Lower leg skin (tissue), 4 donors: ENCODE measurements at regions not wholly inside any gene's neighbourhood (a gene's known extent, or its start where the extent isn't known, plus 50 kb on each side); places are given as distances from the start of the nearest gene placed in this dataset.
"Not testable (repeated sequence)": the region's sequence is repeated elsewhere in the genome, so short reads cannot be mapped to it uniquely, and the experiment has no call there.

Experiments used
- DNase-seq, 2 donors: peaks; one replicate each; pipeline ENCODE4 v3.0.0-alpha.2; 2019; ENCODE audit warnings: low spot score in 2 of 2
- H3K4me3 ChIP-seq: fragments of 200-600 bp; sonication (generic); 2 replicates; pipeline ENCODE4 v1.5.1; 2017; ENCODE audit warnings: mild to moderate bottlenecking, low read depth; ENCODE audit not compliant: poor library complexity, severe bottlenecking
- POLR2A ChIP-seq, 2 donors: fragments of 450-650 bp; IDR thresholded peaks; one replicate each; pipeline ENCODE4 v1.6.1; 2016 to 2017; ENCODE audit warnings: antibody characterized with exemption in 2 of 2, mild to moderate bottlenecking in 1 of 2, moderate library complexity in 1 of 2
- WGBS, 2 donors: methylation state at CpG; one replicate each; pipeline ENCODE4 v1.1.5; 2018; 5-methylcytosine and 5-hydroxymethylcytosine counted together
- intact Hi-C: fragments of 100-400 bp; cut with DNase I; formaldehyde crosslinking; loops from one replicate; pipeline ENCODE4 v1.15.0; 2023; ENCODE audit warnings: low total_unique reads
- TF ChIP-seq, protein P1 (sequence below), 3 donors: fragments of 450-650 bp; IDR thresholded peaks; one replicate each; pipeline ENCODE4 v1.5.1; 2016; ENCODE audit warnings: antibody characterized with exemption in 3 of 3, mild to moderate bottlenecking in 3 of 3, moderate library complexity in 2 of 3

DNA sequence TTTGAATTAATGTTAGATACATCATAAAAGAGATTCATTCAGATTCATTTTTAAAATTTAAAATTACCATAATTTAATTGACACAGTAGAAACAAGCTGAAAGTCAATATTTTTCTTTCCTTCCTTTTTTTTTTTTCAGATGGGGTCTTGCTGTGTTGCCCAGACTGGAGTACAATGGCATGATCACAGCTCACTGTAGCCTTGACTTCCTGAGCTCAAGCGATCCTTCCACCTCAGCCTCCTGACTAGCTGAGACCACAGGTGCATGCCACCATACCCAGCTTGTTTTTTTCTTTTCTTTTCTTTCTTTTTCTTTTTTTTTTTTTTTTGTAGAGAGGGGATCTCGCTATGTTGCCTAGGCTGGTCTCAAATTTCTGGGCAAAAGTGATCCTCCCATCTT lies 131.6 kb upstream of the TBCA start:
- no peak overlapping the region for H3K4me3 ChIP-seq
- intact Hi-C loops = no loop called here
- TF ChIP-seq, protein P1, sequence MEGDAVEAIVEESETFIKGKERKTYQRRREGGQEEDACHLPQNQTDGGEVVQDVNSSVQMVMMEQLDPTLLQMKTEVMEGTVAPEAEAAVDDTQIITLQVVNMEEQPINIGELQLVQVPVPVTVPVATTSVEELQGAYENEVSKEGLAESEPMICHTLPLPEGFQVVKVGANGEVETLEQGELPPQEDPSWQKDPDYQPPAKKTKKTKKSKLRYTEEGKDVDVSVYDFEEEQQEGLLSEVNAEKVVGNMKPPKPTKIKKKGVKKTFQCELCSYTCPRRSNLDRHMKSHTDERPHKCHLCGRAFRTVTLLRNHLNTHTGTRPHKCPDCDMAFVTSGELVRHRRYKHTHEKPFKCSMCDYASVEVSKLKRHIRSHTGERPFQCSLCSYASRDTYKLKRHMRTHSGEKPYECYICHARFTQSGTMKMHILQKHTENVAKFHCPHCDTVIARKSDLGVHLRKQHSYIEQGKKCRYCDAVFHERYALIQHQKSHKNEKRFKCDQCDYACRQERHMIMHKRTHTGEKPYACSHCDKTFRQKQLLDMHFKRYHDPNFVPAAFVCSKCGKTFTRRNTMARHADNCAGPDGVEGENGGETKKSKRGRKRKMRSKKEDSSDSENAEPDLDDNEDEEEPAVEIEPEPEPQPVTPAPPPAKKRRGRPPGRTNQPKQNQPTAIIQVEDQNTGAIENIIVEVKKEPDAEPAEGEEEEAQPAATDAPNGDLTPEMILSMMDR (IDR thresholded peaks at IDR 0.05) = no peak
- no peak for TF ChIP-seq POLR2A (IDR thresholded peaks at IDR 0.05)
- 80 to 85% methylated on average over 2 of the region's 2 CpGs for WGBS, 2 donors
- no peak for DNase-seq

- WGBS, 2 donors = 90 to 93% methylated on average over 8 of the region's 8 CpGs
- TF ChIP-seq, protein P1 (IDR thresholded peaks at IDR 0.05) = no peak
- TF ChIP-seq POLR2A (IDR thresholded peaks at IDR 0.05) = no peak
- intact Hi-C loops = no loop called here
- H3K4me3 ChIP-seq = no peak overlapping the region
- no peak for DNase-seq
Observed at GRCh38 chr5:77906806-77907205, 130.7 kb upstream of the TBCA start.

GRCh38 chr5:77904362-77904761 lies 128.2 kb upstream of the TBCA start:
- intact Hi-C loops = no loop called here
- no peak for DNase-seq
- WGBS, 2 donors = 81 to 85% methylated on average over 3 of the region's 3 CpGs
- no peak for TF ChIP-seq POLR2A (IDR thresholded peaks at IDR 0.05)
- TF ChIP-seq, protein P1 (IDR thresholded peaks at IDR 0.05) = no peak
- H3K4me3 ChIP-seq = no peak overlapping the region

GRCh38 chr5:77900691-77901090 lies 124.6 kb upstream of the TBCA start:
- no peak for TF ChIP-seq POLR2A (IDR thresholded peaks at IDR 0.05)
- TF ChIP-seq, protein P1 (IDR thresholded peaks at IDR 0.05) = no peak
- 73 to 77% methylated on average over 3 of the region's 3 CpGs for WGBS, 2 donors
- no peak overlapping the region for H3K4me3 ChIP-seq
- intact Hi-C loops = no loop called here
- DNase-seq = no peak

DNA sequence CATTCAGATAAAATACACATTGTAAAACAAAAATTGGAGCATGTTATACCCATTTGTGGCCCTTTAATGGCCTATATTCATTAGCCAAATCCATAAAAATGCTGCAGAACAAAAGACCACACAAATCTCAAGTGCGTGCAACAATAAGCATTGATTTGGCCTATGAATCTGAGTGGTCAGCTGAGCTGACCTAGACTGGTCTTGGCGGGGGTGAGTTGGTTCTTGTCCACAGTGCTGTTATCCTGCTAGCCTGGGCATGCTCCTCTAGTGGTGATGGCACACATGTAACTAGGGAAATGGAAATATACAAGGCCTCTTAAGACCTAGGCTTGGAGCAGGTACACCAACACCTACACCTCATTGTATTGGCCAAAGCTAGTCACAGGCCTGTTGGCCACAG lies 122.2 kb upstream of the TBCA start:
- no peak for TF ChIP-seq POLR2A (IDR thresholded peaks at IDR 0.05)
- TF ChIP-seq, protein P1 (IDR thresholded peaks at IDR 0.05) = no peak
- 96 to 98% methylated on average over 2 of the region's 2 CpGs for WGBS, 2 donors
- no peak overlapping the region for H3K4me3 ChIP-seq
- no peak for DNase-seq
- intact Hi-C loops = no loop called here

DNA sequence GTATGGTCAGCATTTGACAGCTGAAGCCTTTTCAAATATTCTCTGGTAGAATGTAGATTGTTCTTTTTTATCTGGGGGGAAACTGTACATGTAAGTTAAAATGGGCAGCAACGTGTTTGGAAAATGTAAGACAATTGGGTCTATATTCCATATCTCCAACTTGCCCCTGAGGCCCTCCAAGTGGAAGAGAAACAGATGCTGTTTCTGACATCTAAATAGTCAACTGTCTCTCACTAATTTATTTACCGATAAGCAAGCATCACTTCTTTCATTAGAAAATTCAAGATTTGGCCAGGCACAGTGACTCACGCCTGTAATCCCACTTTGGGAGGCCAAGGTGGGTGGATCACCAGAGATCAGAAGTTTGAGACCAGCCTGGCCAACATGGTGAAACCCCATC lies 120.2 kb upstream of the TBCA start:
- no peak overlapping the region for H3K4me3 ChIP-seq
- intact Hi-C loops = no loop called here
- WGBS, 2 donors = 92 to 94% methylated on average over 3 of the region's 3 CpGs

DNA sequence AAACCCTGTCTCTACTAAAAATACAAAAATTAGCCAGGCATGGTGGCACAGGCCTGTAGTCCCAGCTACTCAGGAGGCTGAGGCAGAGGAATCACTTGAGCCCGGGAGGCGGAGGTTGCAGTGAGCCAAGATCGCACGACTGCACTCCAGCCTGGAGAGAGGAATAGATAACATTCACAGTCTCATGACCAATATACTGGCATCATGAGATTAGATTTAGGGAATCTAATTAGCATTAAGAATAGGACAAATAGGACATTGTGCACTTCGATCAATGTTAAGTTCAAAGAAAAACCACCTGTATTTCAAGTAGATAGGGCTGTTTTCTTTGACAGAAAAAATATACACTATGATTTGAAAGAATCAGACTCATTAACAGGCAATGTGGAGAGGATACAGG lies 118.0 kb upstream of the TBCA start:
- DNase-seq, intact Hi-C loops, H3K4me3 ChIP-seq: not testable (repeated sequence)
- 88 to 89% methylated on average over 5 of the region's 5 CpGs for WGBS, 2 donors

More for the DNA sequence above, 120.2 kb upstream of the TBCA start:
- DNase-seq = no peak
- TF ChIP-seq POLR2A (IDR thresholded peaks at IDR 0.05) = no peak
- TF ChIP-seq, protein P1 (IDR thresholded peaks at IDR 0.05) = no peak
